ENCODE measurements at regions not wholly inside any gene's neighbourhood (a gene's known extent, or its start where the extent isn't known, plus 50 kb on each side); places are given as distances from the start of the nearest gene placed in this dataset.

GRCh38 chr10:33706746-33707145, 372.3 kb upstream of the NRP1 start:
- Histone ChIP-seq H3K4me1 (ENCODE audit: insufficient read depth, low read length, poor library complexity, severe bottlenecking) (no peaks in the 10 kb centered on the region), H3K27ac (ENCODE audit: low read depth, low read length, poor library complexity, severe bottlenecking) (no peak overlapping the region), H3K9me3 (ENCODE audit: low read depth, low read length, poor library complexity, severe bottlenecking) (no peaks in the 10 kb centered on the region), H3K4me3 (ENCODE audit: low read depth, low read length, poor library complexity, severe bottlenecking) (no peak overlapping the region), H3K27me3 (replicated peaks; ENCODE audit: insufficient read depth, low read depth, low read length, poor library complexity) (no peaks in the 10 kb centered on the region), H3K36me3 (ENCODE audit: insufficient read depth, low read length, poor library complexity, severe bottlenecking) (no peaks in the 10 kb centered on the region)
- intact Hi-C loops (cut with micrococcal nuclease; ENCODE audit: unreplicated experiment), result no loop called here
- TF ChIP-seq CTCF (conservative IDR thresholded peaks at IDR 0.05; ENCODE audit: low read depth, low read length) (no peak), EZH2 (IDR thresholded peaks at IDR 0.05; ENCODE audit: borderline replicate concordance, low read depth, low read length, poor library complexity, severe bottlenecking) (no peak)
- no peak for DNase-seq (ENCODE audit: low spot score)
- no TSS peak for BruUV-seq (replicated peaks)
- CTCF ChIA-PET, result no interaction called here
- POLR2A ChIA-PET (ENCODE audit: low non-redundant PET), result no interaction called here

- POLR2A ChIA-PET (ENCODE audit: low non-redundant PET), result no interaction called here
- H3K27ac ChIP-seq (ENCODE audit: low read depth, low read length, poor library complexity, severe bottlenecking), result no peak overlapping the region
- BruUV-seq (replicated peaks), result no TSS peak
- H3K4me3 ChIP-seq (ENCODE audit: low read depth, low read length, poor library complexity, severe bottlenecking), result no peak overlapping the region
- TF ChIP-seq EZH2 (IDR thresholded peaks at IDR 0.05; ENCODE audit: borderline replicate concordance, low read depth, low read length, poor library complexity, severe bottlenecking) (no peak), CTCF (conservative IDR thresholded peaks at IDR 0.05; ENCODE audit: low read depth, low read length) (no peak)
- DNase-seq (ENCODE audit: low spot score), result no peak
- no peaks in the 10 kb centered on the region for H3K27me3 ChIP-seq (replicated peaks; ENCODE audit: insufficient read depth, low read depth, low read length, poor library complexity)
- no peaks in the 10 kb centered on the region for H3K4me1 ChIP-seq (ENCODE audit: insufficient read depth, low read length, poor library complexity, severe bottlenecking)
- no peaks in the 10 kb centered on the region for H3K9me3 ChIP-seq (ENCODE audit: low read depth, low read length, poor library complexity, severe bottlenecking)
- intact Hi-C loops (cut with micrococcal nuclease; ENCODE audit: unreplicated experiment), result no loop called here
- CTCF ChIA-PET, result no interaction called here
- H3K36me3 ChIP-seq (ENCODE audit: insufficient read depth, low read length, poor library complexity, severe bottlenecking), result no peaks in the 10 kb centered on the region
These were observed 371.7 kb upstream of the NRP1 start for GRCh38 chr10:33706191-33706590.

- Histone ChIP-seq H3K36me3 (ENCODE audit: insufficient read depth, low read length, poor library complexity, severe bottlenecking) (no peaks in the 10 kb centered on the region), H3K27me3 (replicated peaks; ENCODE audit: insufficient read depth, low read depth, low read length, poor library complexity) (no peaks in the 10 kb centered on the region), H3K27ac (ENCODE audit: low read depth, low read length, poor library complexity, severe bottlenecking) (no peak overlapping the region), H3K9me3 (ENCODE audit: low read depth, low read length, poor library complexity, severe bottlenecking) (no peaks in the 10 kb centered on the region), H3K4me3 (ENCODE audit: low read depth, low read length, poor library complexity, severe bottlenecking) (no peak overlapping the region), H3K4me1 (ENCODE audit: insufficient read depth, low read length, poor library complexity, severe bottlenecking) (no peaks in the 10 kb centered on the region)
- ChIA-PET POLR2A (ENCODE audit: low non-redundant PET) (no interaction called here), CTCF (no interaction called here)
- DNase-seq (ENCODE audit: low spot score), result no peak
- TF ChIP-seq CTCF (conservative IDR thresholded peaks at IDR 0.05; ENCODE audit: low read depth, low read length) (no peak), EZH2 (IDR thresholded peaks at IDR 0.05; ENCODE audit: borderline replicate concordance, low read depth, low read length, poor library complexity, severe bottlenecking) (no peak)
- intact Hi-C loops (cut with micrococcal nuclease; ENCODE audit: unreplicated experiment), result no loop called here
- BruUV-seq (replicated peaks), result no TSS peak
These were observed 369.9 kb upstream of the NRP1 start for GRCh38 chr10:33704214-33704830.
